ENCODE measurements at regions not wholly inside any gene's neighbourhood (a gene's known extent, or its start where the extent isn't known, plus 50 kb on each side); places are given as distances from the start of the nearest gene placed in this dataset.

DNA sequence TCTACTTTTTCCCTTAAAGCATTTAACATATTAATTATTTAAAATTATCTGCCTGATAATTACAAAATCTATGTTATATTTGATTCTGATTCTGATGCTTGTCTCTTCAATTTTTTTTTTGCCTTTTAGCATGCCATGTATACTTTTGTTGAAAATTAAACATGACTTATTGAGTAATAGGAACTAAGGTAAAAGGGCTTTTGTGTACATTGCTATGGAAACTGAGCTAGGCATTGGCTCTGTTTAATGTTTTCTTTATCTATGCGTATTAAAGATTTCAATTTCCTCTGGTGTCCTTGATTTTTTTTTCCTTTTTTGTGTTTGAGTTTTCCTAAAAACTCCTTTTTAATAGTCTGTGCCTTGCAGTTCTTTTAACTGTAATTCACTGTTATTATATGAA, 805.2 kb downstream of the DHX35 start:
- Histone ChIP-seq H3K27me3 (ENCODE audit: insufficient read depth, poor library complexity, severe bottlenecking) (no peaks in the 10 kb centered on the region), H3K4me3 (replicated peaks; ENCODE audit: insufficient read depth, low read length) (no peak overlapping the region), H3K27ac (replicated peaks) (no peak overlapping the region)
- TF ChIP-seq, protein P1, sequence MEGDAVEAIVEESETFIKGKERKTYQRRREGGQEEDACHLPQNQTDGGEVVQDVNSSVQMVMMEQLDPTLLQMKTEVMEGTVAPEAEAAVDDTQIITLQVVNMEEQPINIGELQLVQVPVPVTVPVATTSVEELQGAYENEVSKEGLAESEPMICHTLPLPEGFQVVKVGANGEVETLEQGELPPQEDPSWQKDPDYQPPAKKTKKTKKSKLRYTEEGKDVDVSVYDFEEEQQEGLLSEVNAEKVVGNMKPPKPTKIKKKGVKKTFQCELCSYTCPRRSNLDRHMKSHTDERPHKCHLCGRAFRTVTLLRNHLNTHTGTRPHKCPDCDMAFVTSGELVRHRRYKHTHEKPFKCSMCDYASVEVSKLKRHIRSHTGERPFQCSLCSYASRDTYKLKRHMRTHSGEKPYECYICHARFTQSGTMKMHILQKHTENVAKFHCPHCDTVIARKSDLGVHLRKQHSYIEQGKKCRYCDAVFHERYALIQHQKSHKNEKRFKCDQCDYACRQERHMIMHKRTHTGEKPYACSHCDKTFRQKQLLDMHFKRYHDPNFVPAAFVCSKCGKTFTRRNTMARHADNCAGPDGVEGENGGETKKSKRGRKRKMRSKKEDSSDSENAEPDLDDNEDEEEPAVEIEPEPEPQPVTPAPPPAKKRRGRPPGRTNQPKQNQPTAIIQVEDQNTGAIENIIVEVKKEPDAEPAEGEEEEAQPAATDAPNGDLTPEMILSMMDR (IDR thresholded peaks at IDR 0.05; ENCODE audit: insufficient read depth, low read length) = no peak
- TF ChIP-seq POLR2AphosphoS5 (IDR thresholded peaks at IDR 0.05; ENCODE audit: low read depth) (no peak), SPI1 (IDR thresholded peaks at IDR 0.05; ENCODE audit: borderline replicate concordance, low read depth) (no peak)
- DNase-seq (ENCODE audit: low read depth in 1 of 2, low spot score in 1 of 2) = no peak

DNA sequence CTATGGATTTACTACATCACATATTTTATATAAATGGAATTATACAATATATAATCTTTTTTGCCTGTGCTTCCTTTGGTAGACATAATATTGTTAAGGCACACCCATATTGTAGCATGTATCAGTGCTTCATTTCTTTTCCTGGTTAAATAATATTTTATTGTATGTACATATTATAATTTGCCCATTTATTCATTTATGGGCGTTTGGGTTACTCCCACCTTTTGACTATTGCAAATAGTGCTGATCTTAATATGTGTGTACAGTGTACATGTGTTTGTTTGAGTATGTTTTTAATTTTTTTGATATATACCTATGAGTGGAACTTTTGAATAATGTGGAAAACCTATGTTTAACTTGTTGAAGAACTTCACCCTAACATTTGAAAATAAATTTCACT, 804.2 kb downstream of the DHX35 start:
- no peak overlapping the region for H3K4me3 ChIP-seq (replicated peaks; ENCODE audit: insufficient read depth, low read length)
- no peaks in the 10 kb centered on the region for H3K27me3 ChIP-seq (ENCODE audit: insufficient read depth, poor library complexity, severe bottlenecking)
- DNase-seq (ENCODE audit: low read depth in 1 of 2, low spot score in 1 of 2) = no peak
- H3K27ac ChIP-seq (replicated peaks) = no peak overlapping the region
- TF ChIP-seq, protein P1 (IDR thresholded peaks at IDR 0.05; ENCODE audit: insufficient read depth, low read length) = no peak
- no peak for TF ChIP-seq POLR2AphosphoS5 (IDR thresholded peaks at IDR 0.05; ENCODE audit: low read depth)

DNA sequence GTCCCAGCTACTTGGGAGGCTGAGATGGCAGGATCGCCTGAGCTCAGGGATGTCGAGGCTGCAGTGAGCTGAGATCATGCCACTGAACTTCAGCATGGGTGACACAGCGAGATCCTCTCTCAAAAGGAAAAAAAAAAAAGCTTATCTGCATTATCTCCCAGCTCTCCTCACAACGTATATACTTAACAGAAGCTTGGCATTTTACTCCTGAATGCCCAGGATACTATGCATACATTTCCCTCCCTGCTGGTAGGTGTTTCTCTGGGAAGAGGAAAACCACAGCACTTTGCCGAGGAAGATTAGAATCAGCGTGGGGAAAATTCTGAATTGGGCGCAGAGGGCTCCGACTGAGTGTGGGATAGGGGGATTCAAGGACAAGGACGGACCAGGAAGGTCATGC, 800.6 kb downstream of the DHX35 start:
- Histone ChIP-seq H3K27me3 (ENCODE audit: insufficient read depth, poor library complexity, severe bottlenecking) (no peaks in the 10 kb centered on the region), H3K4me3 (replicated peaks; ENCODE audit: insufficient read depth, low read length) (no peak overlapping the region), H3K27ac (replicated peaks) (no peak overlapping the region)
- no peak for DNase-seq (ENCODE audit: low read depth in 1 of 2, low spot score in 1 of 2)
- TF ChIP-seq GABPA (IDR thresholded peaks at IDR 0.05; ENCODE audit: low read depth) (no peak), POLR2AphosphoS5 (IDR thresholded peaks at IDR 0.05; ENCODE audit: low read depth) (no peak)
- TF ChIP-seq, protein P2, sequence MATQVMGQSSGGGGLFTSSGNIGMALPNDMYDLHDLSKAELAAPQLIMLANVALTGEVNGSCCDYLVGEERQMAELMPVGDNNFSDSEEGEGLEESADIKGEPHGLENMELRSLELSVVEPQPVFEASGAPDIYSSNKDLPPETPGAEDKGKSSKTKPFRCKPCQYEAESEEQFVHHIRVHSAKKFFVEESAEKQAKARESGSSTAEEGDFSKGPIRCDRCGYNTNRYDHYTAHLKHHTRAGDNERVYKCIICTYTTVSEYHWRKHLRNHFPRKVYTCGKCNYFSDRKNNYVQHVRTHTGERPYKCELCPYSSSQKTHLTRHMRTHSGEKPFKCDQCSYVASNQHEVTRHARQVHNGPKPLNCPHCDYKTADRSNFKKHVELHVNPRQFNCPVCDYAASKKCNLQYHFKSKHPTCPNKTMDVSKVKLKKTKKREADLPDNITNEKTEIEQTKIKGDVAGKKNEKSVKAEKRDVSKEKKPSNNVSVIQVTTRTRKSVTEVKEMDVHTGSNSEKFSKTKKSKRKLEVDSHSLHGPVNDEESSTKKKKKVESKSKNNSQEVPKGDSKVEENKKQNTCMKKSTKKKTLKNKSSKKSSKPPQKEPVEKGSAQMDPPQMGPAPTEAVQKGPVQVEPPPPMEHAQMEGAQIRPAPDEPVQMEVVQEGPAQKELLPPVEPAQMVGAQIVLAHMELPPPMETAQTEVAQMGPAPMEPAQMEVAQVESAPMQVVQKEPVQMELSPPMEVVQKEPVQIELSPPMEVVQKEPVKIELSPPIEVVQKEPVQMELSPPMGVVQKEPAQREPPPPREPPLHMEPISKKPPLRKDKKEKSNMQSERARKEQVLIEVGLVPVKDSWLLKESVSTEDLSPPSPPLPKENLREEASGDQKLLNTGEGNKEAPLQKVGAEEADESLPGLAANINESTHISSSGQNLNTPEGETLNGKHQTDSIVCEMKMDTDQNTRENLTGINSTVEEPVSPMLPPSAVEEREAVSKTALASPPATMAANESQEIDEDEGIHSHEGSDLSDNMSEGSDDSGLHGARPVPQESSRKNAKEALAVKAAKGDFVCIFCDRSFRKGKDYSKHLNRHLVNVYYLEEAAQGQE (IDR thresholded peaks at IDR 0.05; ENCODE audit: insufficient replicate concordance, low read depth) = no peak

DNA sequence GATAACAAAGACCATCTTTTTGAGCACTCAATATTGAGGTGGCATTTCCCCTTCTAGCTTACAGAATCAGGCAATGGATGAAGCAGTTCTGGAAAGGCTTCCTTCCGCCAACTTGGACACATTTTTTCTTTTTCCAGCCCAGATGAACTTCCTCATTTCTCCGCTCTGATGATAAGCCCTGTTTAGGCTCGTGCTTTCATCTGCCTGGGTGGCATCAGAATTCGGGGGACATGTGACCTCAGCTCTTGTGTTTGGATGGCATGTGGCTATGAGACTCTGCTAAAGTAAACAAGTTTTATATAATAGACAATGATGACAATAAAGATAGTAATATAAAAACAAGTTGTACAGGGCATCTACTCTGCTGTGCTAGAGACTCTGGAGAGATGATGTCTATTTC, 796.7 kb downstream of the DHX35 start:
- H3K27ac ChIP-seq (replicated peaks) = no peak overlapping the region
- no peaks in the 10 kb centered on the region for H3K27me3 ChIP-seq (ENCODE audit: insufficient read depth, poor library complexity, severe bottlenecking)
- TF ChIP-seq, protein P1 (IDR thresholded peaks at IDR 0.05; ENCODE audit: insufficient read depth, low read length) = no peak
- TF ChIP-seq SPI1 (IDR thresholded peaks at IDR 0.05; ENCODE audit: borderline replicate concordance, low read depth) (no peak), GABPA (IDR thresholded peaks at IDR 0.05; ENCODE audit: low read depth) (no peak), POLR2AphosphoS5 (IDR thresholded peaks at IDR 0.05; ENCODE audit: low read depth) (no peak)
- TF ChIP-seq, protein P2 (IDR thresholded peaks at IDR 0.05; ENCODE audit: insufficient replicate concordance, low read depth) = no peak
- no peak for DNase-seq (ENCODE audit: low read depth in 1 of 2, low spot score in 1 of 2)
- no peak overlapping the region for H3K4me3 ChIP-seq (replicated peaks; ENCODE audit: insufficient read depth, low read length)
